ENCODE measurements at regions not wholly inside any gene's neighbourhood (a gene's known extent, or its start where the extent isn't known, plus 50 kb on each side); places are given as distances from the start of the nearest gene placed in this dataset.

GRCh38 chr6:134706806-134707205 lies 243.1 kb downstream of the ALDH8A1 start:
- DNase-seq: no peak

GRCh38 chr6:134706153-134706552 lies 243.7 kb downstream of the ALDH8A1 start:
- no peak for DNase-seq

GRCh38 chr6:134703206-134703605 lies 246.7 kb downstream of the ALDH8A1 start:
- DNase-seq: no peak

GRCh38 chr6:134702279-134702678 lies 247.6 kb downstream of the ALDH8A1 start:
- no peak for DNase-seq

- peak; percentile 88 for DNase-seq
Measured at GRCh38 chr6:134701301-134701700, 248.6 kb downstream of the ALDH8A1 start.

GRCh38 chr6:134698228-134698627 lies 251.7 kb downstream of the ALDH8A1 start:
- no peak for DNase-seq

GRCh38 chr6:134692008-134692407 lies 257.9 kb downstream of the ALDH8A1 start:
- no peak for DNase-seq

- no peak for DNase-seq
Measured at GRCh38 chr6:134691180-134691579, 258.7 kb downstream of the ALDH8A1 start.

GRCh38 chr6:134690048-134690447 lies 259.9 kb downstream of the ALDH8A1 start:
- DNase-seq: no peak

- DNase-seq: no peak
Measured at GRCh38 chr6:134689641-134690040, 260.3 kb downstream of the ALDH8A1 start.

- no peak for DNase-seq
Measured at GRCh38 chr6:134689177-134689576, 260.7 kb downstream of the ALDH8A1 start.

- peak; percentile 62 for DNase-seq
Measured at GRCh38 chr6:134686071-134686470, 263.8 kb downstream of the ALDH8A1 start.

- DNase-seq: no peak
Measured at GRCh38 chr6:134684423-134684795, 265.5 kb downstream of the ALDH8A1 start.

- no peak for DNase-seq
Measured at GRCh38 chr6:134683783-134684422, 266.0 kb downstream of the ALDH8A1 start.

- DNase-seq: no peak
Measured at GRCh38 chr6:134680433-134680832, 269.5 kb downstream of the ALDH8A1 start.

- DNase-seq: no peak
Measured at GRCh38 chr6:134680021-134680420, 269.9 kb downstream of the ALDH8A1 start.

- peak; percentile 46 for DNase-seq
Measured at GRCh38 chr6:134678436-134678889, 271.4 kb downstream of the ALDH8A1 start.

- DNase-seq: peak; percentile 58
Measured at GRCh38 chr6:134676307-134677281, 273.3 kb downstream of the ALDH8A1 start.

- DNase-seq: peak; percentile 97
Measured at GRCh38 chr6:134675110-134676054, 274.5 kb downstream of the ALDH8A1 start.

GRCh38 chr6:134674562-134674961 lies 275.3 kb downstream of the ALDH8A1 start:
- DNase-seq: peak; percentile 86

GRCh38 chr6:134669485-134669884 lies 280.4 kb downstream of the ALDH8A1 start:
- peak; percentile 28 for DNase-seq

- DNase-seq: no peak
Measured at GRCh38 chr6:134667111-134667510, 282.8 kb downstream of the ALDH8A1 start.

- no peak for DNase-seq
Measured at GRCh38 chr6:134666125-134666524, 283.8 kb downstream of the ALDH8A1 start.
